ENCODE measurements at regions not wholly inside any gene's neighbourhood (a gene's known extent, or its start where the extent isn't known, plus 50 kb on each side); places are given as distances from the start of the nearest gene placed in this dataset.

GRCh38 chr12:130104571-130105106 is 57.6 kb upstream of the FZD10 start:
- no peak for DNase-seq

GRCh38 chr12:130109062-130109945 is 53.0 kb upstream of the FZD10 start:
- DNase-seq = no peak

GRCh38 chr12:130110914-130111313 is 51.4 kb upstream of the FZD10 start:
- DNase-seq = no peak

GRCh38 chr12:130111965-130112496 is 50.2 kb upstream of the FZD10 start:
- no peak for DNase-seq

Measured in NCI-H526 treated with DMSO at 0.1 percent for 48 hours (cell line).